B cell (primary cell): ENCODE measurements at regions not wholly inside any gene's neighbourhood (a gene's known extent, or its start where the extent isn't known, plus 50 kb on each side); places are given as distances from the start of the nearest gene placed in this dataset.

Source experiments
- CTCF ChIP-seq: fragments of 200-600 bp; IDR thresholded peaks from one replicate; pipeline ENCODE4 v1.8.0; 2022; ENCODE audit warnings: antibody characterized with exemption, mild to moderate bottlenecking
- EZH2 ChIP-seq: IDR thresholded peaks from 2 replicates; pipeline ENCODE4 v1.6.1; 2012; ENCODE audit warnings: borderline replicate concordance, low read depth, mild to moderate bottlenecking, moderate library complexity, low read length; ENCODE audit not compliant: insufficient read depth, poor library complexity, severe bottlenecking

- TF ChIP-seq CTCF, result no peak
- TF ChIP-seq EZH2, result no peak
Measured at GRCh38 chr4:113823291-113823659, 61.7 kb upstream of the CAMK2D start.
